GM21526 (cell line): ENCODE measurements at regions not wholly inside any gene's neighbourhood (a gene's known extent, or its start where the extent isn't known, plus 50 kb on each side); places are given as distances from the start of the nearest gene placed in this dataset.

ENCODE experiments used
- ATAC-seq: cut with Tn5 transposase; IDR thresholded peaks from one replicate; pipeline ENCODE4 v1.9.1; 2021; ENCODE audit warnings: moderate library complexity; ENCODE audit not compliant: unreplicated experiment, low FRiP score

- ATAC-seq = no peak
Measured at GRCh38 chr18:10296491-10296890, 157.9 kb upstream of the APCDD1 start.

GRCh38 chr18:10297086-10297485 is 157.3 kb upstream of the APCDD1 start:
- no peak for ATAC-seq

- no peak for ATAC-seq
Measured at GRCh38 chr18:10298346-10298745, 156.1 kb upstream of the APCDD1 start.

- ATAC-seq = no peak
Measured at GRCh38 chr18:10299643-10300042, 154.8 kb upstream of the APCDD1 start.

- no peak for ATAC-seq
Measured at GRCh38 chr18:10300739-10301138, 153.7 kb upstream of the APCDD1 start.

GRCh38 chr18:10301831-10302483 is 152.5 kb upstream of the APCDD1 start:
- ATAC-seq = no peak

GRCh38 chr18:10303171-10303570 is 151.3 kb upstream of the APCDD1 start:
- ATAC-seq = no peak

- ATAC-seq = no peak
Measured at GRCh38 chr18:10304853-10305252, 149.6 kb upstream of the APCDD1 start.

GRCh38 chr18:10306779-10307178 is 147.7 kb upstream of the APCDD1 start:
- no peak for ATAC-seq

- no peak for ATAC-seq
Measured at GRCh38 chr18:10308154-10308553, 146.3 kb upstream of the APCDD1 start.

GRCh38 chr18:10310626-10311025 is 143.8 kb upstream of the APCDD1 start:
- no peak for ATAC-seq

- no peak for ATAC-seq
Measured at GRCh38 chr18:10312326-10313015, 142.0 kb upstream of the APCDD1 start.

GRCh38 chr18:10313016-10313342 is 141.5 kb upstream of the APCDD1 start:
- no peak for ATAC-seq

- no peak for ATAC-seq
Measured at GRCh38 chr18:10314066-10314465, 140.4 kb upstream of the APCDD1 start.

- no peak for ATAC-seq
Measured at GRCh38 chr18:10315522-10315921, 138.9 kb upstream of the APCDD1 start.

GRCh38 chr18:10316778-10317177 is 137.7 kb upstream of the APCDD1 start:
- ATAC-seq = no peak

GRCh38 chr18:10317864-10318690 is 136.4 kb upstream of the APCDD1 start:
- ATAC-seq = no peak

- no peak for ATAC-seq
Measured at GRCh38 chr18:10318691-10318970, 135.8 kb upstream of the APCDD1 start.

- ATAC-seq = no peak
Measured at GRCh38 chr18:10319026-10319425, 135.4 kb upstream of the APCDD1 start.

- no peak for ATAC-seq
Measured at GRCh38 chr18:10319914-10320600, 134.4 kb upstream of the APCDD1 start.

GRCh38 chr18:10320791-10321190 is 133.6 kb upstream of the APCDD1 start:
- ATAC-seq = no peak
